H9 (cell line): ENCODE measurements at regions not wholly inside any gene's neighbourhood (a gene's known extent, or its start where the extent isn't known, plus 50 kb on each side); places are given as distances from the start of the nearest gene placed in this dataset.

Experiments used
- DNase-seq: peaks from one replicate; pipeline ENCODE4 v3.0.0-alpha.2; 2017
- H2AFZ ChIP-seq: one replicate; pipeline ENCODE4 v1.6.1; 2013; ENCODE audit warnings: mild to moderate bottlenecking, low read length, control low read depth, moderate library complexity
- H2AK5ac ChIP-seq: 2 replicates; pipeline ENCODE4 v1.6.1; 2013; ENCODE audit warnings: low read length, control low read depth, mixed read lengths; ENCODE audit not compliant: insufficient read length
- H2BK120ac ChIP-seq: one replicate; pipeline ENCODE4 v1.6.1; 2013; ENCODE audit warnings: low read depth, mild to moderate bottlenecking, low read length, control low read depth, inconsistent platforms; ENCODE audit not compliant: poor library complexity, severe bottlenecking
- H2BK12ac ChIP-seq: 2 replicates; pipeline ENCODE4 v1.6.1; 2013; ENCODE audit warnings: low read length, control low read depth, mixed read lengths, low read depth; ENCODE audit not compliant: insufficient read length
- H2BK15ac ChIP-seq: 2 replicates; pipeline ENCODE4 v1.6.1; 2013; ENCODE audit warnings: low read depth, low read length, control low read depth
- H2BK20ac ChIP-seq: one replicate; pipeline ENCODE4 v1.6.1; 2013; ENCODE audit warnings: low read depth, mild to moderate bottlenecking, low read length, control low read depth, inconsistent platforms; ENCODE audit not compliant: poor library complexity, severe bottlenecking
- H2BK5ac ChIP-seq: 2 replicates; pipeline ENCODE4 v1.6.1; 2013; ENCODE audit warnings: low read length, control low read depth, mixed read lengths; ENCODE audit not compliant: insufficient read length
- H3K14ac ChIP-seq: 2 replicates; pipeline ENCODE4 v1.6.1; 2013; ENCODE audit warnings: low read length, control low read depth; ENCODE audit not compliant: insufficient read depth
- H3K18ac ChIP-seq: 2 replicates; pipeline ENCODE4 v1.6.1; 2013; ENCODE audit warnings: low read depth, mild to moderate bottlenecking, mixed read lengths, low read length, control low read depth; ENCODE audit not compliant: insufficient read length
- H3K23ac ChIP-seq: 2 replicates; pipeline ENCODE4 v1.6.1; 2013; ENCODE audit warnings: low read length, control low read depth, mixed read lengths, low read depth; ENCODE audit not compliant: insufficient read length
- H3K23me2 ChIP-seq: 2 replicates; pipeline ENCODE4 v1.6.1; 2013; ENCODE audit warnings: low read depth, mild to moderate bottlenecking, mixed read lengths, low read length, control low read depth; ENCODE audit not compliant: insufficient read length, poor library complexity, severe bottlenecking
- H3K27ac ChIP-seq: 2 replicates; pipeline ENCODE4 v1.5.1; 2013; ENCODE audit warnings: low read length, control low read depth, mixed read lengths, low read depth; ENCODE audit not compliant: insufficient read length
- H3K27me3 ChIP-seq: 2 replicates; pipeline ENCODE4 v1.6.1; 2013; ENCODE audit warnings: low read length, control low read depth, inconsistent platforms; ENCODE audit not compliant: insufficient read depth
- H3K4ac ChIP-seq: 2 replicates; pipeline ENCODE4 v1.6.1; 2013; ENCODE audit warnings: low read depth, mild to moderate bottlenecking, control low read depth, inconsistent platforms, low read length, moderate library complexity
- H3K4me1 ChIP-seq: 2 replicates; pipeline ENCODE4 v1.6.1; 2013; ENCODE audit warnings: low read length, control low read depth, inconsistent platforms; ENCODE audit not compliant: insufficient read depth
- H3K4me2 ChIP-seq: 2 replicates; pipeline ENCODE4 v1.6.1; 2013; ENCODE audit warnings: low read length, control low read depth, mixed read lengths; ENCODE audit not compliant: insufficient read length, insufficient read depth
- H3K56ac ChIP-seq: 2 replicates; pipeline ENCODE4 v1.6.1; 2013; ENCODE audit warnings: low read depth, mild to moderate bottlenecking, mixed read lengths, low read length, control low read depth; ENCODE audit not compliant: insufficient read length
- H3K79me1 ChIP-seq: 2 replicates; pipeline ENCODE4 v1.6.1; 2013; ENCODE audit warnings: low read depth, mild to moderate bottlenecking, moderate library complexity, low read length, control low read depth, inconsistent platforms; ENCODE audit not compliant: insufficient read depth, poor library complexity, severe bottlenecking
- H3K79me2 ChIP-seq: 2 replicates; pipeline ENCODE4 v1.6.1; 2013; ENCODE audit warnings: low read length, control low read depth, inconsistent platforms; ENCODE audit not compliant: insufficient read depth
- H3K9ac ChIP-seq: 2 replicates; pipeline ENCODE4 v1.6.1; 2013; ENCODE audit warnings: low read length, control low read depth, mixed read lengths; ENCODE audit not compliant: insufficient read length; ENCODE audit errors: extremely low read depth
- H3K9me3 ChIP-seq: one replicate; pipeline ENCODE4 v1.6.1; 2013; ENCODE audit warnings: low read depth, low read length, inconsistent platforms; ENCODE audit not compliant: control insufficient read depth
- H3T11ph ChIP-seq: one replicate; pipeline ENCODE4 v1.6.1; 2013; ENCODE audit warnings: mild to moderate bottlenecking, low read length, control low read depth, inconsistent platforms
- H4K20me1 ChIP-seq: one replicate; pipeline ENCODE4 v1.6.1; 2013; ENCODE audit not compliant: control insufficient read depth, insufficient read length, insufficient read depth
- H4K5ac ChIP-seq: 2 replicates; pipeline ENCODE4 v1.6.1; 2013; ENCODE audit warnings: low read depth, mild to moderate bottlenecking, mixed read lengths, low read length, control low read depth; ENCODE audit not compliant: insufficient read length
- H4K8ac ChIP-seq: replicated peaks from 2 replicates; pipeline ENCODE4 v1.6.1; 2013; ENCODE audit warnings: low read length, control low read depth, mixed read lengths, low read depth; ENCODE audit not compliant: insufficient read length
- H4K91ac ChIP-seq: 2 replicates; pipeline ENCODE4 v1.6.1; 2013; ENCODE audit warnings: low read depth, mild to moderate bottlenecking, moderate library complexity, mixed read lengths, low read length, control low read depth; ENCODE audit not compliant: insufficient read length
- H3K27ac Mint-ChIP-seq, 3 experiments: 2 replicates in 2 of 3; 3 replicates in 1 of 3; pipeline ENCODE4 v1.8.0; 2020 to 2021; ENCODE audit warnings: mixed read lengths in 3 of 3, mild to moderate bottlenecking in 1 of 3, moderate library complexity in 1 of 3
- H3K27me3 Mint-ChIP-seq: 2 replicates; pipeline ENCODE4 v1.8.0; 2021; ENCODE audit warnings: low read depth, mild to moderate bottlenecking, moderate library complexity, mixed read lengths
- H3K36me3 Mint-ChIP-seq, 3 experiments: 2 replicates in 2 of 3; 3 replicates in 1 of 3; pipeline ENCODE4 v1.8.0; 2020 to 2021; ENCODE audit warnings: low read depth in 3 of 3, mixed read lengths in 3 of 3; ENCODE audit not compliant: insufficient read depth in 1 of 3
- H3K4me1 Mint-ChIP-seq, 2 experiments: 2 replicates each; pipeline ENCODE4 v1.8.0; 2020; ENCODE audit warnings: mixed read lengths in 2 of 2
- H3K4me3 Mint-ChIP-seq, 2 experiments: 2 replicates in 1 of 2; 3 replicates in 1 of 2; pipeline ENCODE4 v1.8.0; 2020 to 2021; ENCODE audit warnings: mild to moderate bottlenecking in 2 of 2, mixed read lengths in 2 of 2, moderate library complexity in 1 of 2
- H3K9me3 Mint-ChIP-seq, 2 experiments: 2 replicates in 1 of 2; 3 replicates in 1 of 2; pipeline ENCODE4 v1.8.0; 2020; ENCODE audit warnings: mild to moderate bottlenecking in 2 of 2, mixed read lengths in 2 of 2, moderate library complexity in 1 of 2
- CTCF ChIP-seq: fragments of 200-600 bp; sonication (generic); conservative IDR thresholded peaks from 3 replicates; pipeline ENCODE4 v1.8.0; 2021; ENCODE audit warnings: antibody characterized with exemption, mild to moderate bottlenecking
- WGBS: extraction: QIAGEN DNeasy Blood & Tissue Kit; methylation state at CpG from one replicate; pipeline ENCODE4 v1.1.7; 2013; ENCODE audit warnings: missing lambda C conversion rate, low lambda C conversion rate, mixed read lengths; ENCODE audit not compliant: insufficient read length; ENCODE audit errors: extremely low coverage; 5-methylcytosine and 5-hydroxymethylcytosine counted together

- Histone ChIP-seq H2BK5ac (no peak overlapping the region), H2BK12ac (no peak overlapping the region), H3K23me2 (no peaks in the 10 kb centered on the region), H3T11ph (no peak overlapping the region), H2BK15ac (no peak overlapping the region), H3K27me3 (no peaks in the 10 kb centered on the region), H4K20me1 (no peaks in the 10 kb centered on the region), H2AK5ac (no peak overlapping the region), H3K23ac (no peak overlapping the region), H4K8ac (no peak overlapping the region), H2BK120ac (no peak overlapping the region), H3K14ac (no peak overlapping the region), H3K4me1 (no peaks in the 10 kb centered on the region), H3K9ac (no peak overlapping the region), H4K91ac (no peak overlapping the region), H3K79me1 (no peaks in the 10 kb centered on the region), H3K18ac (no peak overlapping the region), H4K5ac (no peak overlapping the region), H3K4ac (no peak overlapping the region), H3K27ac (no peak overlapping the region), H3K9me3 (no peaks in the 10 kb centered on the region), H3K4me2 (no peak overlapping the region), H2BK20ac (no peak overlapping the region), H2AFZ (no peak overlapping the region), H3K56ac (no peak overlapping the region), H3K79me2 (no peaks in the 10 kb centered on the region)
- WGBS: no CpG with 5 or more reads among the region's 1 CpG
- peaks cover 10% of the 10 kb centered on the region in 2 experiments; a peak in 4 of 5 replicates for H3K9me3 Mint-ChIP-seq
- H3K27me3 Mint-ChIP-seq: no peaks in the 10 kb centered on the region; the same call in 1 of the 2 replicates
- TF ChIP-seq CTCF: no peak
- no peak for DNase-seq
- no peak overlapping the region for H3K27ac Mint-ChIP-seq
- peaks cover 0 to 9% (median 8%) of the 10 kb centered on the region in 3 experiments; a peak in 6 of 7 replicates for H3K36me3 Mint-ChIP-seq
- H3K4me1 Mint-ChIP-seq: peaks cover 6% of the 10 kb centered on the region in 2 experiments
- H3K4me3 Mint-ChIP-seq: no peak overlapping the region
These were observed 479.0 kb downstream of the MTRR start for GRCh38 chr5:8347984-8348383.
